SK-N-DZ (cell line): ENCODE measurements at regions not wholly inside any gene's neighbourhood (a gene's known extent, or its start where the extent isn't known, plus 50 kb on each side); places are given as distances from the start of the nearest gene placed in this dataset.
"Not testable (repeated sequence)": the region's sequence is repeated elsewhere in the genome, so short reads cannot be mapped to it uniquely, and the experiment has no call there.

Source experiments
- DNase-seq: peaks from one replicate; pipeline ENCODE4 v3.0.0-alpha.2; 2015; ENCODE audit warnings: low spot score

- DNase-seq: no peak
These were observed 53.6 kb upstream of the RPRM start for GRCh38 chr2:153532140-153532539.

DNA sequence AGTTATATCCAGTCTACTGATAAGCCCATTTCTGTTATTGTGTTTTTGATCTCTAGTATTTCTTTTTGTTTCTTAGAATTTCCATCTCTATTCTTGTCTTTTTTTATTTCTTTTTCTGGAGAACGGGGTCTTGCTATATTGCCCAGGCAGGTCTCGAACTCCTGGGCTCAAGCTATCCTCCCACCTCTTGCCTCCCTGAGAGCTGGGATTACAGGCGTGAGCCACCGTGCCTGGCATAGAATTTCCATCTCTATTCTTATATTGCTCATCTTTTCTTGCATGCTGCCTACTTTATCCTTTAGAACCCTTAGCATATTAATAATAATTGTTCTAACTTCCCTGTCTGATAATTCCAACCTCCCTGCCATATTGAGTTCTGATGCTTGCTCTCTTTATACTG is 55.2 kb upstream of the RPRM start:
- not testable (repeated sequence) for DNase-seq

DNA sequence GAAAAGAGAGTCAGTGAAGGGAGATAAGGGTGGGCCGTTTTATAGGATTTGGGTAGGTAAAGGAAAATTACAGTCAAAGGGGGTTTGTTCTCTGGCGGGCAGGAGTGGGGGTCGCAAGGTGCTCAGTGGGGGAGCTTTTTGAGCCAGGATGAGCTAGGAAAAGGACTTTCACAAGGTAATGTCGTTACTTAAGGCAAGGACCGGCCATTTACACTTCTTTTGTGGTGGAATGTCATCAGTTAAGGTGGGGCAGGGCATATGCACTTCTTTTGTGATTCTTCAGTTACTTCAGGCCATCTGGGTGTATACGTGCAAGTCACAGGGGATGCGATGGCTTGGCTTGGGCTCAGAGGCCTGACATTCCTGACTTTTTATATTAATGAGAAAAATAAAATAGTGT is 56.0 kb upstream of the RPRM start:
- DNase-seq: not testable (repeated sequence)

DNA sequence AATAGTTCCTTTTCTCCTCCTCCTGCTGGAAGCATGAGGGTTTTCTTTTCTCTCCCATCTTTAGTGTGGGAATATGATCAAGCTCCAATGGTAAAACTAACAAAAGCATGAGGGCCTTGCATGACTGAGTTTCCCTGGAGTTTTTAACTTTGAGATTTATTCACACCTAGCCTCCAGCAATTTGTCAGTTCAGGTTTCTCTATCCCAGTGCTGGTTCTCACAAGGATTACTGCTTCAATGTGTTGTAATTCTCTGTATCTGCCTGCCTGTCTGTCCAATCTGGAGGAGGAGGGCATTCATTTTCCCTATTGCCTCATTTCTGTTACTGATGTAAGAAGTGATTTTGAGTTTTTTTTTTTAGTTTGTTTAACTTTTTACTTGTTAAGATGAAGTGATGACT is 57.6 kb upstream of the RPRM start:
- no peak for DNase-seq

GRCh38 chr2:153538102-153538501 is 59.5 kb upstream of the RPRM start:
- not testable (repeated sequence) for DNase-seq

- DNase-seq: no peak
These were observed 65.1 kb upstream of the RPRM start for GRCh38 chr2:153543635-153544071.

- no peak for DNase-seq
These were observed 67.8 kb upstream of the RPRM start for GRCh38 chr2:153546358-153546757.

GRCh38 chr2:153548536-153548935 is 70.0 kb upstream of the RPRM start:
- DNase-seq: no peak

DNA sequence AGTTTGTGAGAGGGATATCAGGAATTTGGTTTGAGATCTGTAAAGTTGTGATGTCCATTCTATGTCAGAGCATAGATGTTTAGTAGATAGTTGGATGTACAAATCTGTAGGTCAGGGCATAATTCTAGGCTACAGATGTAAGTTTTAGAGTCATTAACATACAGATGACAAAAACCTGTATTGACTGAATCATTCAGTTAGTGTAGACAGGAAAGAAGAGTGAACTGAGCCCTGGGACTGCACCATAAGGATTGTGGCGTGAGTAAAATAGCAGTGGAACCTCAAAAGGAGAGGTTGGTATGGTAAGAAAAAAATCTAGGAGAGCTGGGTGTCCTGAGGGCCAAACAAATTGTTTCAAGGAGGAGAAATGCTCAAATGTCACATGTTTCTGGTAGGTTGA is 73.1 kb upstream of the RPRM start:
- no peak for DNase-seq

DNA sequence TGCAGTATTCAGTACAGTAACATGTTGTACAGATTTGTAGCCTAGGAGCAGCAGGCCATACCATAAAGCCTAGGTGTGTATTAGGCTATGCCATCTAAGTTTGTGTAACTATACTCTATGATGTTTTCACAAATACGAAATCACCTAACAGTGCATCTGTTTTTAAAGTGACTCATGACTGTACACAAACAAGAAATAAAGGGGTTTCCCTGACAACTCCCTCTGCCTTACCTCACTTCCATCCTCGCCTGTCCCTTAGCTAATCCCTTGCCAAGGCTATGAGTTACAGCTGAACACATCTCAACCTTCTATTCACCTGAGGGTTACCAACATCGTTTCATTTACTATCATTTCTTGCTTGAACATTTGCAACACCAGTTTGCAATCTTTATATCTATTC is 78.6 kb upstream of the RPRM start:
- DNase-seq: no peak

- no peak for DNase-seq
These were observed 79.2 kb upstream of the RPRM start for GRCh38 chr2:153557714-153558113.

DNA sequence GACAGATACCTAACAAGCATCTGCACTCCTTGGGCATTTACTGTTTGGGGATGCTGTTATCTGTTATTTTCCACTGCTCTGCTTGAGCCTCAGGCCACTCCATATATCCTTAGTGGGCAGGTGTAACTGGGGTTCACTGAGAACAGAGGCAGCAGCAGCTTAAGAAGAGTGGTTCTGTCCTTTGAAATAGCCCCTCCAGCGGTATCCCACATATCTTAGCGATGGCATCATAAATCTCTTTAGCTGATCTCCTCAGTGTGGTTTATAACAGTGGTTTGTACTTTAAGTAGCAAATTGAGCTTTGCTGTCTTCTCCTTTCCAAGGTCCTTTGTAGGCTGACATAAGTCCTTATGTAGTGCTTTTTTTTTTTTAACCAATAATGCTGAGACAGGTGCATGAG is 79.7 kb upstream of the RPRM start:
- DNase-seq: no peak

DNA sequence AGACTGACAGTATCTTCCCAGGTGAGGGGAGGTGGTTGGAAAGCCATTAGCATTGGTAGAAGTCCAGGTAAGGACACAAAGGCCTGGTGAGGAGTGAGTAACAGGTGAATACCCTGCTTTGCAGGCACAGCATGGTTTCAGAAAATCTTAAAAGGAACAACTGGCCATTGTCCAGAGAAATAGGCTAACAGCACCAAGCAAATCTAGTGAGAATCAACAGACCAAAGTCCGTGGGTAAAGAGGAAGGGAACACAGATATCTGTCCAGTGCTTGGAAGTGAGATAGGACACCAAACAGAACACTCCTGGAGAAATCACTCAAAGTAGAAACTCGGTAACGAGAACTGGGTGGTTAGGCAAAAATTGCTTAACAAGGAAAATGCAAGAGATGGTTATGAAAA is 88.8 kb upstream of the RPRM start:
- DNase-seq: no peak

DNA sequence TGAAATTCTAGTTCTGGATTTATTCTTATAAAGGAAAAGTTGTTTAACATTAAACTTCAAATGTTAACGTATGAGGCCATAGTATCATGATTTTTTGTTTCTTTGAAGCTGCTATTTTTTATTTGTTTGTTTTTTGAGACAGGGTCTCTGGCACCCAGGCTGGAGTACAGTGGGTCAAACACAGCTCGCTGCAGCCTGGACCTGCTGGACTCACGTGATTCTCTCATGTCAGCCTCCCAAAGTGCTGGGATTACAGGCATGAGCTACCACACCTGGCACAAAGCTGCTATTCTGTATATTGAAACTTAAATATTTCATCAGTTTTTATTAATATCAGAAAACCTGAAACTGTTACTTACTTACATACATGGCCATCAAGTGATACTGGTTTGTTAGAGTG is 89.5 kb upstream of the RPRM start:
- DNase-seq: no peak

DNA sequence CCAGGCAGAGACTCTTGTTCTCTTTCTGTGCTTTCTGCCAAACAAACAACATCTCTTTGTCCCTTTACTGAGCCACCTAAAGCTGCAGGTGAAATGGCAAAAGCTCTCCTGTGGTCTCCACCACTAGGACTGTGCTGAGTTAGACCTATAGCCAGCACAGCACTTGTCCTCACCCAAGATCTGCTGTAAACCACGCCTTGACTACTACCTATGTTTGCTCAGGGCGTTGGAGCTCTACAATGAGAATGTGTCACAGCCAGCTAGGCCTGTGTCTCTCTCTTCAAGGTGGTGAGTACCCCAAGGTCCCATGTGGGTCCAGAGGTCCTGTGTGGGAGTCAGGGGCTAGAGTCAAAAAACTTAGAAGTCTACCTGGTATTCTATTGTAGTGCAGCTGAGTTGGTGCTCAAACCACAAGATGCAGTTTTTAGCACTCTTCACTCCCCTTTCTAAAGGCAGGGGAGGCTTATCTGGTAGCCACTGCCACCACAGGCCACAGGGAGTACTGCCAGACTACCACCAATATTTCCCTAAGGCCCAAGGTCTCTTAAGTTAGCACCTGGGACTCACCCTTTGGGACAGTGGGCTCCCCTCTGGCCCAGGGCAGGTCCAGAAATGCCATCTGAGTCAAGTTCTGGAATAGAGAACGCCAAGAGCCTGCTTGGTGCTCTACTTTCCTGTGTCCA is 96.8 kb upstream of the RPRM start:
- DNase-seq: no peak

GRCh38 chr2:153584244-153584643 is 105.7 kb upstream of the RPRM start:
- no peak for DNase-seq

DNA sequence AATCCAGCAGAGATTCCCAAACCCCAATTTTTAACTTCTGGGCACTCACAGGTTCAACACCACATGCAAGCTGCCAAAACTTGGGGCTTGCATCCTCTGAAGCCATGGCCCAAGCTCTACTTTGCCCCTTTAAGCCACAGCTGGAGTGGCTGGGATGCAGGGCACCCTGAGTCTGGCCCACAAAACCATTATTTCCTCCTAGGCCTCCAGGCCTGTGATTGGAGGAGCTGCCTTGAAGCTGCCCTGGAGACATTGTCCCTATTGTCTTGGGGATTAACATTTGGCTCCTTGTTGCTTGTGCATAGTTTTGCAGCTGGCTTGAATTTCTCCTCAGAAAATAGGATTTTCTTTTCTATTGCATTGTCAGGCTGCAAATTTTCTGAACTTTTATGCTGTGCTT is 109.8 kb upstream of the RPRM start:
- no peak for DNase-seq

- no peak for DNase-seq
These were observed 111.0 kb upstream of the RPRM start for GRCh38 chr2:153589586-153589985.

DNA sequence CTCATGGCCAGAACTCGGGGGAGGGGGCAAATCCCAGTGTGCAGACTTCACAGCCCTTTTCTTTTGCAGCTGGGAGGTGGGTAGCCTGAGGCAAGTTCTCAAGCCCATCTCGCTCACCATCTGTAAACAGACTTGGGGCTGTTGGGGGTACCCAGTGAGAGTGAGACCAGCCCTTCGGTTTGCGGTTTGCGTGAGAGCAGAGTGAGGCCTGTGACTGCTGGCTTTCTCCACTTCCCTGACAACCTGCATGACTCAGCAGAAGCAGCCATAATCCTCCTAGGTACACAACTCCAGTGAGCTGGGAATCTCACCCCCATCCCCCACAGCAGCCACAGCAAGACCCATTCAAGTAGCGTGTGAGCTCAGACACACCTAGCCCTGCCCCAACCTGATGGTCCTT is 114.5 kb upstream of the RPRM start:
- DNase-seq: not testable (repeated sequence)

GRCh38 chr2:153595939-153596338 is 117.4 kb upstream of the RPRM start:
- peak; percentile 24 for DNase-seq

GRCh38 chr2:153601812-153602211 is 123.2 kb upstream of the RPRM start:
- DNase-seq: no peak

DNA sequence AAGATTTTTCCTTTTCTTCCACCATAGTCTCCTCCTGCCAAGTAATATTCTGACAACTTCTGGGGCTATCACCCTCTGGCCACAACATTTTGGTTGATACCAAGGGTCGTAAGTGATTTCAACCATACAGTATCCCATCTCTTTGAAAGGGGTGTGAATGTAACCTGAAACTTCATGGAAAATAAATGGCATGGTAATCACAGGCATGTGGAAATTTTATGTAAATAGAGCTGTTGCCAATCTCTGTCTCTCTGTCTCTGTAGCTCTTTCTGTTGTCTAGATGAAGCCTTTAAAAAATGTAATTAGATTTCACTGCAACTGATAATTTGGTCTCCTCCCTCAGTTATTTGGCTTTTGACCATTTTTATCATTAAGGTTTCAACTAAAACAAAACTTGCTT is 125.6 kb upstream of the RPRM start:
- no peak for DNase-seq

DNA sequence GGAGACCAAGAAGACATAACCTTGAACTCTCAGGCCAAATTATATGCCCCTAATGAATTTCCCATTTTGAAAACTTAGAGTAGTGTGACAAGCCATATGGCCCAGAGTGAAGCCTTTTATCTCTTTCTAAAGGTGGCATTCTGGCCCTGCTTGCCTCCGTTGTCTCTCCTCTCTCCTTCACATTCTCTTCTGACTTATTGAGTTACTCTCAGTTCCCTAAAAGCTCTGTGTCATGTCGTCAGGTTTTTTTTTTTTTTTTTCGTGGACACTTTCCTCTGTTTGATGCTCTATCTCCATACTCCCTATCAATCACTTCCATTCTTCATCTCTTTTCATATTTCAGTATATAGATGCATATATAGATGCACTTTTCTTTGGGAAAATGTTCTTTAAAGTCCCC is 128.1 kb upstream of the RPRM start:
- no peak for DNase-seq

- no peak for DNase-seq
These were observed 143.7 kb upstream of the RPRM start for GRCh38 chr2:153622285-153622684.
